HG03025 (cell line): ENCODE measurements at regions not wholly inside any gene's neighbourhood (a gene's known extent, or its start where the extent isn't known, plus 50 kb on each side); places are given as distances from the start of the nearest gene placed in this dataset.

Experiments
- ATAC-seq: cut with Tn5 transposase; IDR thresholded peaks from one replicate; pipeline ENCODE4 v1.9.1; 2021; ENCODE audit warnings: mild to moderate bottlenecking, moderate library complexity; ENCODE audit not compliant: unreplicated experiment, low FRiP score

DNA sequence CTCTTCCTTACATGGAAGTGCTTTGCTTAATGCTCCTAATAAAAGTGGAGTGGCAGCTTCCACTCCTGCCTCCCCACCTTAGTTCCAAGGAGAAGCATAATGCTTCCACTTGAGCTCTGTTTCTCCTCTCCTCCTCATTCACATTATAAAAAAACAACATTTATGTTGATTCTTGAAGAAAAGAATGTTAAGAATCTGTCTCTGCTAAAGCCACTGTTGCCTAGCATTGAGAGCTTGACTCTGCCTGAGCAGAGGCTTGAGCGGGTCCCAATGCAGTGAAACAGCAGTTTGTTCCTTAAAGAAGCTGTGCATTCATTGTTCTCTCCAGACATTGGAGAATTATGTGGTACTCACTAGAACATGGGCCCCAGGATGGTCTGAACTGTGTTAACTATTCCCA lies 101.5 kb upstream of the GHR start:
- ATAC-seq = no peak

DNA sequence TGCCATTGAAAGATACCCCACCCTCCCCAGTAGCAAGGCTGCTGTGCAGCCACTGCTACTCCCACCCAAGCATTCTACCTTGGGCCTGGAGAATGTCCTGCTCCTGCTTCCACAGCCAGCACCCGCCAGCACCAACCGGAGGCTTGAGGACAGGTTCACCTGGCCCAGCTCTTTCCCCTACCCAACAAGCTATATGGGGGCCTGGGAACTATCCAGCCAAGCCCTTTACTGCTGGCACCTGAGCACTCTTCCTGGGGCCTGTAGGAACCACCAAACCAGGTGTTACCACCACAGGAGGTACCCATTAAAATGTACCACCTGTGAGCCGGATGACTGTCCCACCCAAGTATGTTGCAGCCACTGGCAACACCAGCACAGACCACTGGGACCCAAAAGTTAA lies 86.1 kb upstream of the GHR start:
- ATAC-seq = no peak

DNA sequence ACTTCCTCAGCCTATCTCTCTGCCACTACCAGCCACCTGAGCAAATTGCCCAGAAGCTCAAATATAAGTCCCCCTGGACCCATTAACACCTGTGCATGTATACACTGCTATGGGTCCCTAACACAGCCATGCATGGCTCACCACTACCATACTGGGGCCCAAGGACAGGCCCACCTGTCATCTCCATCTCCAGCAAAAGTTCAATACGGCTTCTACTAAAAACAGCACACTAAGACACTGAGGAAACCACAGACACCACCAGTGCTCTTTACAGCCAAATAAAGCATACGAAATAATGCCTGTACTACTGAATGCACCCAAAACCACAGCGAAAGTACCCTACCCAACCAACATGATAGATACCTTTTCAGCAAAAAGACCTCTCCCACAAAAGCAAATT lies 85.6 kb upstream of the GHR start:
- ATAC-seq = no peak

DNA sequence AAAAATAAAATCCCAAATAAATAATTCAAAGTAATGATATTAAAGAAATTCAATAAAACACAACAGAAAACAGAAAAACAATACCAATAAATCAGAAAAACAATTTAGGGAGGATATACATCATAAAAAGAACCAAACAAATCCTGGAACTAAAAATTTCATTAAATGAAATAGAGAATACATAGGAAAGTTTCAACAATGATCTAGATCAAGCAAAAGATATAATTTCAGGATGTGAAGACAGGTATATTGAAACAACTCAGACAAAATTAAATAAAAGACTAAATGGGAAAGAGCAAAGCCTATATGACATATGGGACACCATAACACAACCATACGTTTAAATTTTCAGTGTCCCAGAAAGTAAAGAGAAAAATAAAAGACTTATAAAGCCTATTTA lies 85.1 kb upstream of the GHR start:
- no peak for ATAC-seq

DNA sequence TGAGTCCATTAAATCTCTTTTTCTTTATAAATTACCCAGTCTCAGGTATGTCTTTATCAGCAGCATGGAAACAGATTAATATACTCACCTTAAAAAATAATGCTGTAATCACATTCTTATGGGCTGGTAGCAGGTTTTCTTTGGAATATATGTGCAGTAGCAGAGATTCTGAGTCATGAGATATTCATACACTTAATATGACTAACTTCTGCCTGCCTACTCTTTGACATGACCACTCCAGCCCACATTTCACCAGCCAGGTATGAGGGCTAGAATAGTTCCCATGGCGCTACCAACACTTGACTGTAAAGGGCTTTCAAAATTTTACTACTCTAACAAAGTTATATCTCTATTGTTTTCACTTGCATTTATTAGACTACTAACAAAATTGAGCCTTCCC lies 74.1 kb upstream of the GHR start:
- ATAC-seq = no peak

DNA sequence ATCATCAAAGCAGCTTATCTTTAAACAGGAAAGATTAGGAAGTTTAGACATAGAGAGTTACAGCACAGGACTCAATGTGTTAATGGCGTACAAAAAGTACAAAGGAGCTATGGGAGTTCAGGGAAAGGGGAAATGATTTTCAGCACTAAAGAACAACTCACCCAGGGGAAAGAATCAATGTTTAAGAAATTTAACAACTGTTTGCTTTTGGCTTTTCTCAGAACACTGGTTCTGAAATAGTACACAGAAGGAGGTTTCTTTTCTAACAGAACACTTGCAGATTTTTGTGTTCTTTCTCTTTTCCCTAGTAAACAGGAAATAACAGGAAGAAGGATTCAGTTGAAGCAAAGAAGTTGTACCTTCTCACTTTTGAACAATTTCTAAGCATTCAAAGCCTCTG lies 71.3 kb upstream of the GHR start:
- ATAC-seq = no peak

DNA sequence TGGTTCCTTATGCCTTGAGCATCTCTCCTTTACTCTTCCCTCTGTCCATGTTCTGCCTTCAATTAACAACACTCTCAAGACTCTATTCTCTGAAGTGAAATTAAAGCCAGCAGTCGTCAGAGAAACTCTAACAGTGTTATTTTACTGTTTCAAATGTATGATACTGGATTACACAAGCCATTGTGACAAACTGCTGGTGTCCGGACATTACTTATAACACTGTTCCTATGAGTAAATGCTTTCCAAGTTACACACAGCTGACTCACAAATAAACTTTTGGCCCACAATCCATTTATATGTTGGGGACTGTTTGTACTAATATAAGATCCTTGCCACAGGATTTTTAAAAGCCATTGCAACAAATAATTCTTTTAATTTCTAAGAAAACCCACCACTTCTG lies 63.2 kb upstream of the GHR start:
- no peak for ATAC-seq

DNA sequence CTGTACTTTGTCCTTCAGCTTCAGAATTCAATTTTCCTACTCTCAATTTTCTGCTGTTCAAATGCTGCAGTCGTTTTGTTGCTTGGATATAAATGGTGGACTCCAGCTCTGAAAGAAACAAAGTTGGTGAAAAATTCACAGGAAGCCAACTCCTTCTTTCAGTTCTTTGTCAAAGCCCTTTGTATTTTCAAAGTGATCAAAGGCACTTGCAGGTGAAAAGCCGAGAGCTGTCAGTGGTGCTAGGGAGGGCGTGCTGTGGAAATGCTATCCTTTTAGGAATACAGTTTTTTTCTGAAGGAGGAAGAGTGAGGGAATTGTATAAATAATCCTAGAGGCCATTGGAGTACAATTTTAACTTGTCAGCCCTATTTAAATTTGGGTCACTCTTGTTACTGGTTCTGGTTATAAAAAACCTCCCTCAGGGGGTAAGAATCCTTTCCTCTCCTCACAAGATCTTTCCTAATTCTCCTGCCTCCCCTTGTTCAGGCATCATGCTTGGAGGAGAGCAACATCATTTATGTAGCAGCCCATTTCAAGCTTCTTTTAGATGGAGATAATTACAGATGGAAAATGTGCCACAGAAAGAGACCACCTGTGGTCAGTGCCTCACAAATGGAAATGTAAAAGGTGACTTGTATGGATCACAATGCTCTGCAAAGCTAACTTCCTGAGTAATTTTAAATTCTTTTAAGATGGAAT lies 62.5 kb upstream of the GHR start:
- ATAC-seq = no peak

DNA sequence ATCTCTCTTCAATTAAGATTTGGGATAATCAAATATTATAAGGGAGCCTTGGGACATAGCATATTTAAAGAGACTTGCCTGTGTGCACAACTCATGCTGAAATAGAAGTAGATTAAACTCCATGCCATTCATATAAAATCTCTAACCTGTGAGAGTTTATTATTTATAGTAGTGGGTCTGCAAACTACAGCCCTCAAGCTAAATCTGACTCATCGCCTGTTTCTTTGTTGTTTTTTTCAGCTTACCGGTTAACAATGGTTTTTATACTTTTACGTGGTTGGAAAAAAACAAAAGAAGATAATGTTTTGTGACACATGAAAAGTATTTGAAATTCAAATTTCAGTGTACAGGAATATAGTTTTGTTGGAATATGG lies 61.9 kb upstream of the GHR start:
- no peak for ATAC-seq

DNA sequence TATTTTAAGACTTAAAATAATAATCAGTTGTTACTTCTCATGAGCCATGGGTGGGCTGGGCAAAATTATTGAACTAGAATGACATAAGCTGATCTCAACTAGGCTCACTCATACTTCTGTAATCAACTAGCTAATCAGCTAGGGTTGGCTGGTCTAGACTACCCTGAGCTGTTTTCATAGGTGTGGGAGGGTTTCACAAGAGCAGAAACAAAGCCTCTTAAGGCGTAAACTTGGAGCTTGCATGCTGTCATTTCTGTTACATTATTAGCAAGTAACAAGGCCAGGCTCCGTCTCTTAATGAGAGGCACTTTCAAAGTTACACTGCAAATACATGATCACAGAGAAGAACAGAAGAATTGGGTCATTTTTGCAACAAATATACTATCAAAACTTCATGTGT lies 57.2 kb upstream of the GHR start:
- peak; percentile 88 for ATAC-seq
